ENCODE measurements at regions not wholly inside any gene's neighbourhood (a gene's known extent, or its start where the extent isn't known, plus 50 kb on each side); places are given as distances from the start of the nearest gene placed in this dataset.

DNA sequence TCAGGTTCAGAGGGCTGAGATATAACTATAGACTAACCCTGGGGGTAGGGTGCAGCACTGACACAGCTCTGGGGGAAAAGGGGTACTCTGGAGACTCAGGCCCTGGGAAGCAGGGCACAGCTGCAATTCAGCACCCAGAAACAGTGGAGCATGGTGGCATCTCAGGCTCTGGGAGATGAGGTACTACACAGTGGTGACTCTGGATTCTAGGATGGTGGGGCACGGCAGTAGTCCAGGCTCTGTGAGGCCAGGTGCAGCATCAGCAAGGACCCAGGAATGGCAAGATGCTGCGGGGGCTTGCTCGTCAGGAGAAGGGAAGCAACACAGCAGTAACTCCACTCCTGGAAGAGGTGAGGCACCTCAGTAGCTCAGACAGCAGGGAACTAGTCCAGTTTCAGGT, 271.5 kb upstream of the MOCS1 start:
- TF ChIP-seq, protein P1, sequence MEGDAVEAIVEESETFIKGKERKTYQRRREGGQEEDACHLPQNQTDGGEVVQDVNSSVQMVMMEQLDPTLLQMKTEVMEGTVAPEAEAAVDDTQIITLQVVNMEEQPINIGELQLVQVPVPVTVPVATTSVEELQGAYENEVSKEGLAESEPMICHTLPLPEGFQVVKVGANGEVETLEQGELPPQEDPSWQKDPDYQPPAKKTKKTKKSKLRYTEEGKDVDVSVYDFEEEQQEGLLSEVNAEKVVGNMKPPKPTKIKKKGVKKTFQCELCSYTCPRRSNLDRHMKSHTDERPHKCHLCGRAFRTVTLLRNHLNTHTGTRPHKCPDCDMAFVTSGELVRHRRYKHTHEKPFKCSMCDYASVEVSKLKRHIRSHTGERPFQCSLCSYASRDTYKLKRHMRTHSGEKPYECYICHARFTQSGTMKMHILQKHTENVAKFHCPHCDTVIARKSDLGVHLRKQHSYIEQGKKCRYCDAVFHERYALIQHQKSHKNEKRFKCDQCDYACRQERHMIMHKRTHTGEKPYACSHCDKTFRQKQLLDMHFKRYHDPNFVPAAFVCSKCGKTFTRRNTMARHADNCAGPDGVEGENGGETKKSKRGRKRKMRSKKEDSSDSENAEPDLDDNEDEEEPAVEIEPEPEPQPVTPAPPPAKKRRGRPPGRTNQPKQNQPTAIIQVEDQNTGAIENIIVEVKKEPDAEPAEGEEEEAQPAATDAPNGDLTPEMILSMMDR (IDR thresholded peaks at IDR 0.05; ENCODE audit: insufficient read depth, low read length), result no peak
- no peak for TF ChIP-seq POLR2AphosphoS5 (IDR thresholded peaks at IDR 0.05; ENCODE audit: low read depth)
- TF ChIP-seq, protein P2, sequence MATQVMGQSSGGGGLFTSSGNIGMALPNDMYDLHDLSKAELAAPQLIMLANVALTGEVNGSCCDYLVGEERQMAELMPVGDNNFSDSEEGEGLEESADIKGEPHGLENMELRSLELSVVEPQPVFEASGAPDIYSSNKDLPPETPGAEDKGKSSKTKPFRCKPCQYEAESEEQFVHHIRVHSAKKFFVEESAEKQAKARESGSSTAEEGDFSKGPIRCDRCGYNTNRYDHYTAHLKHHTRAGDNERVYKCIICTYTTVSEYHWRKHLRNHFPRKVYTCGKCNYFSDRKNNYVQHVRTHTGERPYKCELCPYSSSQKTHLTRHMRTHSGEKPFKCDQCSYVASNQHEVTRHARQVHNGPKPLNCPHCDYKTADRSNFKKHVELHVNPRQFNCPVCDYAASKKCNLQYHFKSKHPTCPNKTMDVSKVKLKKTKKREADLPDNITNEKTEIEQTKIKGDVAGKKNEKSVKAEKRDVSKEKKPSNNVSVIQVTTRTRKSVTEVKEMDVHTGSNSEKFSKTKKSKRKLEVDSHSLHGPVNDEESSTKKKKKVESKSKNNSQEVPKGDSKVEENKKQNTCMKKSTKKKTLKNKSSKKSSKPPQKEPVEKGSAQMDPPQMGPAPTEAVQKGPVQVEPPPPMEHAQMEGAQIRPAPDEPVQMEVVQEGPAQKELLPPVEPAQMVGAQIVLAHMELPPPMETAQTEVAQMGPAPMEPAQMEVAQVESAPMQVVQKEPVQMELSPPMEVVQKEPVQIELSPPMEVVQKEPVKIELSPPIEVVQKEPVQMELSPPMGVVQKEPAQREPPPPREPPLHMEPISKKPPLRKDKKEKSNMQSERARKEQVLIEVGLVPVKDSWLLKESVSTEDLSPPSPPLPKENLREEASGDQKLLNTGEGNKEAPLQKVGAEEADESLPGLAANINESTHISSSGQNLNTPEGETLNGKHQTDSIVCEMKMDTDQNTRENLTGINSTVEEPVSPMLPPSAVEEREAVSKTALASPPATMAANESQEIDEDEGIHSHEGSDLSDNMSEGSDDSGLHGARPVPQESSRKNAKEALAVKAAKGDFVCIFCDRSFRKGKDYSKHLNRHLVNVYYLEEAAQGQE (IDR thresholded peaks at IDR 0.05; ENCODE audit: insufficient replicate concordance, low read depth), result no peak

All from HL-60 (cell line).